ENCODE measurements at regions not wholly inside any gene's neighbourhood (a gene's known extent, or its start where the extent isn't known, plus 50 kb on each side); places are given as distances from the start of the nearest gene placed in this dataset.

GRCh38 chr5:33254579-33254978, 186.2 kb upstream of the TARS1 start:
- TF ChIP-seq CTCF (IDR thresholded peaks at IDR 0.05; ENCODE audit: low read depth, low read length, poor library complexity, severe bottlenecking) (no peak), EZH2phosphoT487 (IDR thresholded peaks at IDR 0.05; ENCODE audit: borderline replicate concordance, low read length) (no peak)

Measured in DOHH2 (cell line).